RWPE1 (cell line): ENCODE measurements at regions not wholly inside any gene's neighbourhood (a gene's known extent, or its start where the extent isn't known, plus 50 kb on each side); places are given as distances from the start of the nearest gene placed in this dataset.
A peak's percentile ranks its signal among the peaks of the same experiment; 100 is the strongest.

ENCODE experiments used
- CTCF ChIA-PET: fragments of 350-600 bp; sonication (Branson Sonifier 250); formaldehyde crosslinking; extraction: SDS; loops from one replicate; lab custom pipeline; 2021; lab: Yijun Ruan, JAX
- POLR2A ChIA-PET: fragments of 400-600 bp; formaldehyde crosslinking; extraction: SDS; loops from one replicate; lab custom pipeline; 2020; ENCODE audit warnings: antibody characterized with exemption; ENCODE audit not compliant: low non-redundant PET; lab: Yijun Ruan, JAX
- DNase-seq: peaks from one replicate; pipeline ENCODE4 v3.0.0; 2012; ENCODE audit warnings: low spot score
- H3K27ac ChIP-seq: fragments of 450-650 bp; 2 replicates; pipeline ENCODE4 v1.5.1; 2017
- TF ChIP-seq, protein P1 (sequence below): fragments of 450-650 bp; conservative IDR thresholded peaks from 2 replicates; pipeline ENCODE4 v1.5.1; 2017; ENCODE audit warnings: low read depth, mild to moderate bottlenecking

DNA sequence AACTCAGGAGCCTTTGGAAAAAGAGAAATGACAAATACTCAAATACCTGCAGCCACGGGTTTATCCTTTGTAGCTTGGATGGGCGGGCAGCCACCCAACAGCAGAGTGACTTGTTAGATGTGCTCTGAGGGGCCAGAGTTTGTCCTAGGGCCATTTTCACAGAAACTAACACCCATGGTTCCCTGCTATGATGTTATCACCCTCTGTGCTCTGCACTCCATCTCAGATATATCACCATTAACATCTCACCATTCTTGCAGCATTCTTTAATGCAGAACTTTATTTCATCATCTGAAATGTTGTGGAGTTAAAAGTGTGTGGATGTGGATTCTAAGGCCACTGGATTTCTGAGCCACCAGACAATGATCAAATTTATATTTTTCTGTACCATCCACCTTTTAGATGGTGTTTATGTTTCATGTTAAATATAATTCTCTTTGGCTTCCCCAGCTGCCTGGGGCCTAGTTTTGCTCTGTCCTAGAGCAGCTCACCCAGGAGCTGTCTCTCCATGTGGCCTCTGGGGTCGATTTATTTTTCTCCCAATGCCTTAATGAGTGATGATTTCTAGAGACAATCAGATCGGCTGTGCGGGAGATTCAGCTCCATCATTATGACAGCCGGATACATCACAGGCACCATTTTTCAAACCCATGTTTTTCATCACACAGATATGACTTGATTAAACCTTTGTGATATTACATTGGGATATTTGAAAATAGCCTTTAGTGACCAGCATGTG is 380.8 kb downstream of the BCOR start:
- DNase-seq = no peak
- TF ChIP-seq, protein P1, sequence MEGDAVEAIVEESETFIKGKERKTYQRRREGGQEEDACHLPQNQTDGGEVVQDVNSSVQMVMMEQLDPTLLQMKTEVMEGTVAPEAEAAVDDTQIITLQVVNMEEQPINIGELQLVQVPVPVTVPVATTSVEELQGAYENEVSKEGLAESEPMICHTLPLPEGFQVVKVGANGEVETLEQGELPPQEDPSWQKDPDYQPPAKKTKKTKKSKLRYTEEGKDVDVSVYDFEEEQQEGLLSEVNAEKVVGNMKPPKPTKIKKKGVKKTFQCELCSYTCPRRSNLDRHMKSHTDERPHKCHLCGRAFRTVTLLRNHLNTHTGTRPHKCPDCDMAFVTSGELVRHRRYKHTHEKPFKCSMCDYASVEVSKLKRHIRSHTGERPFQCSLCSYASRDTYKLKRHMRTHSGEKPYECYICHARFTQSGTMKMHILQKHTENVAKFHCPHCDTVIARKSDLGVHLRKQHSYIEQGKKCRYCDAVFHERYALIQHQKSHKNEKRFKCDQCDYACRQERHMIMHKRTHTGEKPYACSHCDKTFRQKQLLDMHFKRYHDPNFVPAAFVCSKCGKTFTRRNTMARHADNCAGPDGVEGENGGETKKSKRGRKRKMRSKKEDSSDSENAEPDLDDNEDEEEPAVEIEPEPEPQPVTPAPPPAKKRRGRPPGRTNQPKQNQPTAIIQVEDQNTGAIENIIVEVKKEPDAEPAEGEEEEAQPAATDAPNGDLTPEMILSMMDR = no peak
- no peak overlapping the region for H3K27ac ChIP-seq
- ChIA-PET CTCF (no interaction called here), POLR2A (no interaction called here)

DNA sequence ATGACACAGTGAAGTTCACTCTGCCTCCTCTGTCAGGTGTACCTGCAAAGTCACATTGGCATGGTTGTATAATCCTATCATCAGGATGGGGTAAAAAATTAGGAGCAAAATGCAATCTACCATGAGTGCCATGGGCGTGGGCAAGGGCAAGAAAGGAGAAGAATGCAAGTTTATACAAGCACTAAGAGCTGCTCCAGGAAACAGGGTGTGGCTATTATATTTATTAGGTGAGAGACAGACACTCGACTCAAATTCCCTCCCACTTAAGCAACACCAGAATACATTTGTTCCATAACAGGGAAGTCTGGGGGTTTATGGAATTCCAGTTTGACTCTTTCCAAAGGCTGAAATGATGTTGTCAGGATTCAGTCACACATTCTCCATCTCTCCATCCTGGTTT is 378.8 kb downstream of the BCOR start:
- peak overlapping the region; percentile 69 for H3K27ac ChIP-seq
- TF ChIP-seq, protein P1 = no peak
- peak; percentile 36 for DNase-seq
- ChIA-PET POLR2A (no interaction called here), CTCF (interaction anchor here (0.6 kb wide), 1 partner anchor 108 kb away, joined by 3 read pairs; no protein-coding TSS in a partner anchor)

DNA sequence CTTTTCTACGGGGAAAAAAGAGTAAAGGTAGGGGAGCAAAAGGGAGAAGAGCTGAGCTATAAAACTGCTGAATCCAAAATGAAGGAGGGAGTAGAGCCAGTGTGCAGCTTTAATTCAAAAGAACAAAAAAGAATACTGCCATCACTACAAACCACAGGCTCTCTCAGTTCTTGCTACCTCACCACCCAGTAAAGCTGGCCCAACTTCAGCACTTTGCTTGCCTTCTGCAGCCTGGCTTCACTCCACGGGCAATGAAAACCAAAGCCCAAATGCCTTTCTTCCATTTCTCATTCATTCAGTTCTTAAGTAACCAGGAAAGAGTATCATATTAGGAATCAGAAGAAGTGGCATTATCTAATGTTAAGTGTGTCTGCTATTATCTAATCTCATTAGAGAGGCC is 376.8 kb downstream of the BCOR start:
- TF ChIP-seq, protein P1 = no peak
- ChIA-PET POLR2A (no interaction called here), CTCF (no interaction called here)
- DNase-seq = no peak
- H3K27ac ChIP-seq = no peak overlapping the region

DNA sequence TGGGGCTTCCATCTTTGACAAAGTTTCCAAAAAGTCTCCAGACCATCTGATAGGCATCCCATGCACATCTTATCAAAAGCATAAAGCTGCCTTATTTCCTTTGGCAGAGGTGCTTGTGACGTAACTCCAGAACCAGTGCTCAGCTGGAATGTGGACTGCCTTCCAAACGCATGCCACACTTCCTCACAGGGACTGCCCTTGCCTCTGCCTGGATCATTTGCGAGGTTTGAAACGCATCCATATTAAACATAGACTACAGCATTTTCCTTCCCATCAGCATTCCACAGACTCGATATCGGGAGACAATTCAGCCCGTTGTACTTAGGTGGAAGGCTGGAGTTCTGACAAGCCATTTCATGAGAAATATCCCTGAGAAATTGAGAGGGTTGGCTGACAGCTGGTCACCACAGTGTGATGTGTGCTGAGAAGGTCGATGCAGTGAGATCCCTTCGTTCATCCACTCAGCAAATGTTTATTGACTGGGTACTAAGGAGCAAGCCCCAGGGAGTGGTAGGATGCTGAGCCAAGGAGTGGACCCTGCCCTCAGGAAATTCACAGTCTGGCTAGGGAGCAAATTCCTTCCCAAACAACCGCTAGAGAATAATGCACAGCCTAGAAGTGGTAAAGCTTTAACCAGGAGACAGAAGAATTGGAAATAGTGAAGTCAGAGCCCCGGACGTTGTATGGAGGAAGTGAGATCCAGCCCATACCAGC is 376.0 kb downstream of the BCOR start:
- ChIA-PET POLR2A (no interaction called here), CTCF (no interaction called here)
- no peak for DNase-seq
- TF ChIP-seq, protein P1 = no peak
- no peak overlapping the region for H3K27ac ChIP-seq

DNA sequence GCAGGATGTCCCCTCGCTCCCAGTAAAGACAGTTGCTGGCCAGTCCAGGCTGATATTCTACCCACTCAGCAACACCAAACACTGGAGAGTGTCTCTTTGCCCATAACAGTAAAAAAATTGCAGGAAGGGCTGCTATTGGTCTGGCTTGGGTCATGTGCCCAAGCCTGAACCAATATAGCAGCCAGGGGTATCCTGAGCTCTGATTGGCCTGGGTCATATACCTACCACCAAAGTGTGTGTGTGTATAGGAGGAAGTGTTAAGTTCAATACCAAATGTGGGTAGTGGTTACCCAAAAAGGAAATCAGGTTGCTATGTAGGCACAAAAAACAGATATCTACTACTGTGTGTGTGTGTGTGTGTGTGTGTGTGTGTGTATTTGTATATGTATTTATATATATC is 373.2 kb downstream of the BCOR start:
- CTCF ChIA-PET = no interaction called here
- TF ChIP-seq, protein P1 = no peak
- POLR2A ChIA-PET = no interaction called here
- DNase-seq = no peak
- H3K27ac ChIP-seq = no peak overlapping the region

DNA sequence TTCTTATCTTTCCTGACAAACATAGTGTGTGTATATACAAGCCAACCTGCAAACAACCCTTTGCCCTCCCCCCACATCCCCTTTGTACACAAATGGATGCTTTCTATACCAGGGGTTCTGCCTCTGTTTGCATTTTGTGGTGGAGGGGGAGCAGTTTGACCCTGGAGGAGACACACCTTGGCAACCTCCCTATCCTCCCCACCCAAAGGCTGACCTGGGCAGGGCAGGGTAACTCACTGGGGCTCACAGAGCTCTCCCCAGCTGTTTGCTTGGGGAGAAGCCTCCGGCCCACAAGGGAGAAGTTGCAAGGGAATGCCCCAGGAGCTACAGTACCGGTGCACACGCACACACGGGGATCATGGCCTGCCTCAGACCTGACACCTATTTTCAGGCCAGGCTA is 372.6 kb downstream of the BCOR start:
- ChIA-PET POLR2A (no interaction called here), CTCF (no interaction called here)
- H3K27ac ChIP-seq = no peak overlapping the region
- no peak for DNase-seq
- TF ChIP-seq, protein P1 = no peak
